ENCODE measurements at regions not wholly inside any gene's neighbourhood (a gene's known extent, or its start where the extent isn't known, plus 50 kb on each side); places are given as distances from the start of the nearest gene placed in this dataset.

GRCh38 chr2:43100883-43101662, 125.3 kb downstream of the ZFP36L2 start:
- Histone ChIP-seq H3K4me3 (ENCODE audit: low read length in 2 of 2) (peak overlapping the region; percentile 11), H3K36me3 (ENCODE audit: control insufficient read depth in 1 of 2, insufficient read depth in 2 of 2, low read length in 1 of 2) (no peaks in the 10 kb centered on the region), H3K27ac (ENCODE audit: low read depth in 1 of 2, low read length in 2 of 2) (peak overlapping the region; percentile 76 to 78), H3K27me3 (ENCODE audit: control insufficient read depth in 1 of 2, insufficient read depth in 2 of 2, low read length in 1 of 2) (no peaks in the 10 kb centered on the region), H3K9me3 (ENCODE audit: control insufficient read depth, low read length) (no peaks in the 10 kb centered on the region), H3K4me1 (ENCODE audit: control insufficient read depth in 1 of 2, insufficient read depth in 2 of 2, low read length in 2 of 2) (no peaks in the 10 kb centered on the region)
- DNase-seq (peak; percentile 73 to 85), ATAC-seq (ENCODE audit: low FRiP score) (peak; percentile 87)
- WGBS, 2 donors, result 9% methylated on average over 56 of the region's 56 CpGs
- intact Hi-C loops (cut with DNase I), result loop anchor here in 1 of 2 donors (10.0 kb wide), 1 partner anchor 114 kb away; no protein-coding TSS in a partner anchor

GRCh38 chr2:43100362-43100882, 126.0 kb downstream of the ZFP36L2 start:
- WGBS, 2 donors, result 40 to 43% methylated on average over 21 of the region's 21 CpGs
- ATAC-seq (ENCODE audit: low FRiP score) (no peak), DNase-seq (no peak)
- no peak overlapping the region for H3K4me3 ChIP-seq (ENCODE audit: low read length in 2 of 2)
- H3K4me1 ChIP-seq (ENCODE audit: control insufficient read depth in 1 of 2, insufficient read depth in 2 of 2, low read length in 2 of 2), result no peaks in the 10 kb centered on the region
- peak overlapping the region in 1 of 2 donors; percentile 78 for H3K27ac ChIP-seq (ENCODE audit: low read depth in 1 of 2, low read length in 2 of 2)
- no peaks in the 10 kb centered on the region for H3K27me3 ChIP-seq (ENCODE audit: control insufficient read depth in 1 of 2, insufficient read depth in 2 of 2, low read length in 1 of 2)
- intact Hi-C loops (cut with DNase I), result loop anchor here in 1 of 2 donors (10.0 kb wide), 1 partner anchor 114 kb away; no protein-coding TSS in a partner anchor
- no peaks in the 10 kb centered on the region for H3K9me3 ChIP-seq (ENCODE audit: control insufficient read depth, low read length)
- no peaks in the 10 kb centered on the region for H3K36me3 ChIP-seq (ENCODE audit: control insufficient read depth in 1 of 2, insufficient read depth in 2 of 2, low read length in 1 of 2)

- no peak for DNase-seq
- no peak for ATAC-seq (ENCODE audit: low FRiP score)
- H3K4me1 ChIP-seq (ENCODE audit: control insufficient read depth in 1 of 2, insufficient read depth in 2 of 2, low read length in 2 of 2), result no peaks in the 10 kb centered on the region
- WGBS, 2 donors, result 95 to 98% methylated on average over 4 of the region's 4 CpGs
- intact Hi-C loops (cut with DNase I), result loop anchor here in 1 of 2 donors (10.0 kb wide), 1 partner anchor 115 kb away; no protein-coding TSS in a partner anchor
- no peaks in the 10 kb centered on the region for H3K27me3 ChIP-seq (ENCODE audit: control insufficient read depth in 1 of 2, insufficient read depth in 2 of 2, low read length in 1 of 2)
- H3K4me3 ChIP-seq (ENCODE audit: low read length in 2 of 2), result no peak overlapping the region
- no peaks in the 10 kb centered on the region for H3K9me3 ChIP-seq (ENCODE audit: control insufficient read depth, low read length)
- no peaks in the 10 kb centered on the region for H3K36me3 ChIP-seq (ENCODE audit: control insufficient read depth in 1 of 2, insufficient read depth in 2 of 2, low read length in 1 of 2)
- no peak overlapping the region for H3K27ac ChIP-seq (ENCODE audit: low read depth in 1 of 2, low read length in 2 of 2)
Measured at GRCh38 chr2:43099797-43100196, 126.6 kb downstream of the ZFP36L2 start.

- no peaks in the 10 kb centered on the region for H3K27me3 ChIP-seq (ENCODE audit: control insufficient read depth in 1 of 2, insufficient read depth in 2 of 2, low read length in 1 of 2)
- ATAC-seq (ENCODE audit: low FRiP score), result no peak
- H3K4me1 ChIP-seq (ENCODE audit: control insufficient read depth in 1 of 2, insufficient read depth in 2 of 2, low read length in 2 of 2), result no peaks in the 10 kb centered on the region
- H3K36me3 ChIP-seq (ENCODE audit: control insufficient read depth in 1 of 2, insufficient read depth in 2 of 2, low read length in 1 of 2), result no peaks in the 10 kb centered on the region
- no peak for DNase-seq
- H3K27ac ChIP-seq (ENCODE audit: low read depth in 1 of 2, low read length in 2 of 2), result peak overlapping the region in 1 of 2 donors; percentile 32
- no peak overlapping the region for H3K4me3 ChIP-seq (ENCODE audit: low read length in 2 of 2)
- WGBS, 2 donors, result 92 to 94% methylated on average over 4 of the region's 4 CpGs
- H3K9me3 ChIP-seq (ENCODE audit: control insufficient read depth, low read length), result no peaks in the 10 kb centered on the region
- intact Hi-C loops (cut with DNase I), result no loop called here
Measured at GRCh38 chr2:43098539-43098938, 127.9 kb downstream of the ZFP36L2 start.

- intact Hi-C loops (cut with DNase I), result no loop called here
- Histone ChIP-seq H3K4me1 (ENCODE audit: control insufficient read depth in 1 of 2, insufficient read depth in 2 of 2, low read length in 2 of 2) (no peaks in the 10 kb centered on the region), H3K9me3 (ENCODE audit: control insufficient read depth, low read length) (no peaks in the 10 kb centered on the region), H3K4me3 (ENCODE audit: low read length in 2 of 2) (no peak overlapping the region), H3K27me3 (ENCODE audit: control insufficient read depth in 1 of 2, insufficient read depth in 2 of 2, low read length in 1 of 2) (no peaks in the 10 kb centered on the region), H3K27ac (ENCODE audit: low read depth in 1 of 2, low read length in 2 of 2) (peak overlapping the region in 1 of 2 donors; percentile 32), H3K36me3 (ENCODE audit: control insufficient read depth in 1 of 2, insufficient read depth in 2 of 2, low read length in 1 of 2) (no peaks in the 10 kb centered on the region)
- DNase-seq (no peak), ATAC-seq (ENCODE audit: low FRiP score) (no peak)
- 18 to 20% methylated on average over 7 of the region's 7 CpGs for WGBS, 2 donors
Measured at GRCh38 chr2:43097644-43098408, 128.6 kb downstream of the ZFP36L2 start.

GRCh38 chr2:43095533-43096295, 130.7 kb downstream of the ZFP36L2 start:
- Histone ChIP-seq H3K36me3 (ENCODE audit: control insufficient read depth in 1 of 2, insufficient read depth in 2 of 2, low read length in 1 of 2) (no peaks in the 10 kb centered on the region), H3K4me3 (ENCODE audit: low read length in 2 of 2) (no peak overlapping the region), H3K27ac (ENCODE audit: low read depth in 1 of 2, low read length in 2 of 2) (no peak overlapping the region), H3K27me3 (ENCODE audit: control insufficient read depth in 1 of 2, insufficient read depth in 2 of 2, low read length in 1 of 2) (no peaks in the 10 kb centered on the region), H3K9me3 (ENCODE audit: control insufficient read depth, low read length) (no peaks in the 10 kb centered on the region), H3K4me1 (ENCODE audit: control insufficient read depth in 1 of 2, insufficient read depth in 2 of 2, low read length in 2 of 2) (no peaks in the 10 kb centered on the region)
- no peak for ATAC-seq (ENCODE audit: low FRiP score)
- DNase-seq, result peak in 1 of 2 donors; percentile 2
- intact Hi-C loops (cut with DNase I), result no loop called here
- WGBS, 2 donors, result 94 to 96% methylated on average over 4 of the region's 4 CpGs

- no peak overlapping the region for H3K4me3 ChIP-seq (ENCODE audit: low read length in 2 of 2)
- no peaks in the 10 kb centered on the region for H3K4me1 ChIP-seq (ENCODE audit: control insufficient read depth in 1 of 2, insufficient read depth in 2 of 2, low read length in 2 of 2)
- WGBS, 2 donors, result 78% methylated on average over 2 of the region's 2 CpGs
- DNase-seq (peak; percentile 11 to 45), ATAC-seq (ENCODE audit: low FRiP score) (no peak)
- H3K27me3 ChIP-seq (ENCODE audit: control insufficient read depth in 1 of 2, insufficient read depth in 2 of 2, low read length in 1 of 2), result no peaks in the 10 kb centered on the region
- H3K36me3 ChIP-seq (ENCODE audit: control insufficient read depth in 1 of 2, insufficient read depth in 2 of 2, low read length in 1 of 2), result no peaks in the 10 kb centered on the region
- no peak overlapping the region for H3K27ac ChIP-seq (ENCODE audit: low read depth in 1 of 2, low read length in 2 of 2)
- intact Hi-C loops (cut with DNase I), result no loop called here
- H3K9me3 ChIP-seq (ENCODE audit: control insufficient read depth, low read length), result no peaks in the 10 kb centered on the region
Measured at GRCh38 chr2:43092520-43093179, 133.8 kb downstream of the ZFP36L2 start.

- H3K4me3 ChIP-seq (ENCODE audit: low read length in 2 of 2), result no peak overlapping the region
- no peak overlapping the region for H3K27ac ChIP-seq (ENCODE audit: low read depth in 1 of 2, low read length in 2 of 2)
- no peaks in the 10 kb centered on the region for H3K9me3 ChIP-seq (ENCODE audit: control insufficient read depth, low read length)
- DNase-seq (no peak), ATAC-seq (ENCODE audit: low FRiP score) (no peak)
- H3K4me1 ChIP-seq (ENCODE audit: control insufficient read depth in 1 of 2, insufficient read depth in 2 of 2, low read length in 2 of 2), result peaks cover 0 to 6% of the 10 kb centered on the region in 2 donors
- H3K36me3 ChIP-seq (ENCODE audit: control insufficient read depth in 1 of 2, insufficient read depth in 2 of 2, low read length in 1 of 2), result no peaks in the 10 kb centered on the region
- 96 to 99% methylated on average over 1 of the region's 1 CpG for WGBS, 2 donors
- intact Hi-C loops (cut with DNase I), result no loop called here
- no peaks in the 10 kb centered on the region for H3K27me3 ChIP-seq (ENCODE audit: control insufficient read depth in 1 of 2, insufficient read depth in 2 of 2, low read length in 1 of 2)
Measured at GRCh38 chr2:43090317-43090716, 136.1 kb downstream of the ZFP36L2 start.
